Upper lobe of left lung (tissue), 6 donors: ENCODE measurements at regions not wholly inside any gene's neighbourhood (a gene's known extent, or its start where the extent isn't known, plus 50 kb on each side); places are given as distances from the start of the nearest gene placed in this dataset.
"Not testable (repeated sequence)": the region's sequence is repeated elsewhere in the genome, so short reads cannot be mapped to it uniquely, and the experiment has no call there.

Experiments used
- ATAC-seq, 2 donors: fragments of 200-7000 bp; cut with Tn5 transposase; one replicate each; pipeline ENCODE4 v1.9.1; 2022; ENCODE audit warnings: mild to moderate bottlenecking in 2 of 2, moderate library complexity in 2 of 2; ENCODE audit not compliant: low FRiP score in 2 of 2
- DNase-seq, 2 donors: peaks; one replicate each; pipeline ENCODE4 v3.0.0-alpha.2; 2019 to 2020
- H3K27ac ChIP-seq, 4 donors: fragments of 200-600 bp; sonication (generic); one replicate each; pipeline ENCODE4 v1.5.1; 2016 to 2019
- H3K27me3 ChIP-seq, 4 donors: fragments of 200-600 bp; sonication (generic); one replicate each; pipeline ENCODE4 v1.5.1; 2017 to 2019
- H3K36me3 ChIP-seq, 4 donors: fragments of 200-600 bp; sonication (generic); one replicate each; pipeline ENCODE4 v1.5.1; 2016 to 2019
- H3K4me1 ChIP-seq, 4 donors: fragments of 200-600 bp; sonication (generic); one replicate each; pipeline ENCODE4 v1.5.1; 2018 to 2019
- H3K4me3 ChIP-seq, 4 donors: fragments of 200-600 bp; sonication (generic); one replicate each; pipeline ENCODE4 v1.5.1; 2017 to 2019; ENCODE audit warnings: mild to moderate bottlenecking in 2 of 4, moderate library complexity in 1 of 4
- H3K9me3 ChIP-seq, 4 donors: fragments of 200-600 bp; sonication (generic); one replicate each; pipeline ENCODE4 v1.5.1; 2018 to 2019
- EP300 ChIP-seq, 4 donors: sonication (generic); formaldehyde crosslinking; IDR thresholded peaks; one replicate each; pipeline ENCODE4 v1.5.1; 2017; ENCODE audit warnings: antibody characterized with exemption in 4 of 4, control low read depth in 2 of 4
- POLR2A ChIP-seq, 4 donors: fragments of 450-650 bp; IDR thresholded peaks; one replicate each; pipeline ENCODE4 v1.5.1; 2016 to 2017; ENCODE audit warnings: antibody characterized with exemption in 4 of 4, mild to moderate bottlenecking in 2 of 4
- POLR2AphosphoS5 ChIP-seq, 2 donors: sonication (generic); formaldehyde crosslinking; IDR thresholded peaks; one replicate each; pipeline ENCODE4 v1.5.1; 2017; ENCODE audit warnings: antibody characterized with exemption in 2 of 2
- WGBS, 2 donors: methylation state at CpG; one replicate each; pipeline ENCODE4 v1.1.5; 2017 to 2018; 5-methylcytosine and 5-hydroxymethylcytosine counted together
- TF ChIP-seq, protein P1 (sequence below), 6 experiments: fragments of 450-650 bp in 4 of 6; fragments of 200-600 bp in 2 of 6; sonication (generic) in 2 of 6; IDR thresholded peaks; one replicate each; pipeline ENCODE4 v1.5.1; 2016 to 2019; ENCODE audit warnings: antibody characterized with exemption in 6 of 6
- donor health status: DM: no; HTN: no; CAD: no; lungs with moderate emphysema.
- donor health status: DM: no; HTN: yes; CAD: no; lungs with severe emphysema.

DNA sequence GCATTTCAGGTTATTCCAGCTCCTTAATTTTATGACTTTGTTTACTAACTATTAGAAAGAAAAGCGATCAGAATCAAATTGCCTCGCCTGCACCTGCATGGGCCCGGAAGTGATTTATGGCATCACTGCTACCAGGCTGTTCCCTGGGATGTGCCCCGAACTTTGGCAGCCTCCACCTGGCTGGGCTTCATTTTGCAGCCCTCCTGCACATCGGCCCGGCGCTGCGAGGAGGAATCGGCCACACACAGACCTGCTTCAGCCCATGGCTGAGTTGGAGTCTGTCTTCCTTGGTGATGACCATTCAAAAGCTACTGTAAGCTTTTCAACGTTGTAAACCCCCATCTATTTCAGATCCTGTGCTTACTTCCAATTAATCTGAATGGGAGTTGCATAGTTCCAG, 638.0 kb downstream of the RNF144A start:
- no peak for ATAC-seq
- Histone ChIP-seq H3K4me1 (no peaks in the 10 kb centered on the region), H3K36me3 (no peaks in the 10 kb centered on the region), H3K4me3 (no peak overlapping the region), H3K9me3 (no peaks in the 10 kb centered on the region), H3K27me3 (no peaks in the 10 kb centered on the region), H3K27ac (no peak overlapping the region)
- TF ChIP-seq EP300 (IDR thresholded peaks at IDR 0.05) = no peak
- TF ChIP-seq, protein P1, sequence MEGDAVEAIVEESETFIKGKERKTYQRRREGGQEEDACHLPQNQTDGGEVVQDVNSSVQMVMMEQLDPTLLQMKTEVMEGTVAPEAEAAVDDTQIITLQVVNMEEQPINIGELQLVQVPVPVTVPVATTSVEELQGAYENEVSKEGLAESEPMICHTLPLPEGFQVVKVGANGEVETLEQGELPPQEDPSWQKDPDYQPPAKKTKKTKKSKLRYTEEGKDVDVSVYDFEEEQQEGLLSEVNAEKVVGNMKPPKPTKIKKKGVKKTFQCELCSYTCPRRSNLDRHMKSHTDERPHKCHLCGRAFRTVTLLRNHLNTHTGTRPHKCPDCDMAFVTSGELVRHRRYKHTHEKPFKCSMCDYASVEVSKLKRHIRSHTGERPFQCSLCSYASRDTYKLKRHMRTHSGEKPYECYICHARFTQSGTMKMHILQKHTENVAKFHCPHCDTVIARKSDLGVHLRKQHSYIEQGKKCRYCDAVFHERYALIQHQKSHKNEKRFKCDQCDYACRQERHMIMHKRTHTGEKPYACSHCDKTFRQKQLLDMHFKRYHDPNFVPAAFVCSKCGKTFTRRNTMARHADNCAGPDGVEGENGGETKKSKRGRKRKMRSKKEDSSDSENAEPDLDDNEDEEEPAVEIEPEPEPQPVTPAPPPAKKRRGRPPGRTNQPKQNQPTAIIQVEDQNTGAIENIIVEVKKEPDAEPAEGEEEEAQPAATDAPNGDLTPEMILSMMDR (IDR thresholded peaks at IDR 0.05) = no peak
- no peak for TF ChIP-seq POLR2AphosphoS5 (IDR thresholded peaks at IDR 0.05)
- no peak for TF ChIP-seq POLR2A (IDR thresholded peaks at IDR 0.05)
- peak in 1 of 2 donors; percentile 32 for DNase-seq
- WGBS, 2 donors = 89 to 95% methylated on average over 10 of the region's 10 CpGs

DNA sequence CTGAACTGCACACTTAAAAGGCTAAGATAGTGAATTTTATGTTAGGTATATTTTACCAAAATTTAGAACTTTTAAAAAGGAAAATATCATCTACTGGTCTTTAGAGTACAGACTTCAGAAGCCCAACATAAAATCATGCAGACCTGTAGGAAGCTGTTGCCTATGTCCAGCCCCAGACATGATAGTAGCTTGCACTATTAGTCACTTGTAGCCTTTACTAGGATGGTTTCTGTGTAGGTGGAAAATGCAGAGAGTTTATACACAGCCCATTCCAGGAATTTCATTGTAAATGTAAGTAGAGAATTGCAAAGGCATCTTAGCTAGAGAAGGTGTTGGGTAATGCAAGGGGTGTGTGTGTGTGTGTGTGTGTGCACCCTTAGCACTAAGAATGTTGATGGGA, 640.2 kb downstream of the RNF144A start:
- DNase-seq (no peak), ATAC-seq (no peak)
- Histone ChIP-seq H3K4me3 (no peak overlapping the region), H3K36me3 (no peaks in the 10 kb centered on the region), H3K27ac (no peak overlapping the region), H3K4me1 (no peaks in the 10 kb centered on the region), H3K9me3 (no peaks in the 10 kb centered on the region), H3K27me3 (no peaks in the 10 kb centered on the region)
- TF ChIP-seq, protein P1 (IDR thresholded peaks at IDR 0.05) = no peak
- TF ChIP-seq POLR2AphosphoS5 (IDR thresholded peaks at IDR 0.05) = no peak
- TF ChIP-seq POLR2A (IDR thresholded peaks at IDR 0.05) = no peak
- TF ChIP-seq EP300 (IDR thresholded peaks at IDR 0.05) = no peak

DNA sequence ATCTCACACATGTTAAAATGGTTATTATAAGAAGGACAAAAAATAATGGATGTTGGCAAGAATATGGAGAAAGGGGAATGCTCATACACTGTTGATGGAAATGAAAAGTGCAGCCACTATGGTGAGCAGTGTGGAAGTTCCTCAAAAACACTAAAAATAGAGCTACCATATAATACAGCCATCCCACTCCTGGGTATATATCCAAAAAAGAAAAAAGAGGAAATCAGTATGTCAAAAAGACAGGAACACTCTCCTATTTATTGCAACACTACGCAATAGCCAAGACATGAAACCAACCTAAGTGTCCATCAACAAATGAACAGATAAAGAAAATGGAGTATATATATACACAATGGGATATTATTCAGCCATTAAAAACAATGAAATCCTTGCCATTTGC, 642.6 kb downstream of the RNF144A start:
- Histone ChIP-seq H3K36me3 (no peaks in the 10 kb centered on the region), H3K27ac (no peak overlapping the region), H3K4me1 (no peaks in the 10 kb centered on the region), H3K9me3 (no peaks in the 10 kb centered on the region), H3K4me3 (no peak overlapping the region), H3K27me3 (no peaks in the 10 kb centered on the region)
- TF ChIP-seq POLR2AphosphoS5 (IDR thresholded peaks at IDR 0.05) = no peak
- no peak for TF ChIP-seq POLR2A (IDR thresholded peaks at IDR 0.05)
- WGBS, 2 donors = 72 to 82% methylated on average over 1 of the region's 1 CpG
- no peak for DNase-seq
- ATAC-seq = no peak

DNA sequence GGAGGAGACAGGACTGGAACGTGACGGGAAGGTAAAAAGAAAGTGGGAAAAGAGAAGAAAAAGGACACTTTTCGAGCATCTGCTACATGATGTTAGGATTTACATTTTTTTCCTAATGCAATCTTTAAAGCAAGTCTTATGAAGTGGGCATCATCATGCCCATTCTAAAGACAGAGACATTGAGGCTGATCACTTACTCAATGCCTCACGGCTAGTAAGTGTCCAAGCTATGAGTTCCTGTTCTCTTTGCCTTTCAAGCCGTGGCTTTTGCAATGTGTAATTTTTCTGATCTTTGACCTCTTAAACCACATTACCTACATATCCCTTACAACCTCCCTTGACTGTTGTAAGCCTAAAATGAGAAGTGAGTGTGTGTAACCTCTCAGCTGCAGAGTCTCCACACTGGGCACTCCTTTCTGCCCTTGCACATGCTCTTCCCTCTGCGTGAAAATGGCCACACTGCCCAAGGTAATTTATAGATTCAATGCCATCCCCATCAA, 649.2 kb downstream of the RNF144A start:
- ATAC-seq (no peak), DNase-seq (no peak)
- WGBS, 2 donors = 82 to 88% methylated on average over 6 of the region's 6 CpGs
- H3K4me3 ChIP-seq = no peak overlapping the region
- H3K27ac ChIP-seq = no peak overlapping the region
- no peak for TF ChIP-seq EP300 (IDR thresholded peaks at IDR 0.05)
- TF ChIP-seq, protein P1 (IDR thresholded peaks at IDR 0.05) = no peak
- TF ChIP-seq POLR2A (IDR thresholded peaks at IDR 0.05) = no peak
- TF ChIP-seq POLR2AphosphoS5 (IDR thresholded peaks at IDR 0.05) = no peak
- no peaks in the 10 kb centered on the region for H3K4me1 ChIP-seq
- no peaks in the 10 kb centered on the region for H3K36me3 ChIP-seq
- no peaks in the 10 kb centered on the region for H3K9me3 ChIP-seq
- H3K27me3 ChIP-seq = no peaks in the 10 kb centered on the region

DNA sequence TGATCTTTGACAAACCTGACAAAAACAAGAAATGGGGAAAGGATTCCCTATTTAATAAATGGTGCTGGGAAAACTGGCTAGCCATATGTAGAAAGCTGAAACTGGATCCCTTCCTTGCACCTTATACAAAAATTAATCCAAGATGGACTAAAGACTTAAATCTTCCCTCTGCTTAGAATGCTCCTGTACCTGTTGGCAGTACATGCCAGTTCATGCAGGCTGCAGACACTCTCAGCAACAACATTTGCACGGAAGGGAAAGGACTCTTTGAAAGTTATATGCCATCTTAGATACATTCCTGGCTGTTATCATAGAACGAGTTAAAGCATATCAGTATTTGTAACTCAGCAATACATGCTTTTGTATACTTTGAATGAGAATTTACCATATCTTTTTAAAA, 649.9 kb downstream of the RNF144A start:
- not testable (repeated sequence) for H3K36me3 ChIP-seq, H3K27ac ChIP-seq, H3K4me1 ChIP-seq, DNase-seq, H3K9me3 ChIP-seq, H3K27me3 ChIP-seq, H3K4me3 ChIP-seq, ATAC-seq
- WGBS, 2 donors = 50 to 69% methylated on average over 2 of the region's 2 CpGs

DNA sequence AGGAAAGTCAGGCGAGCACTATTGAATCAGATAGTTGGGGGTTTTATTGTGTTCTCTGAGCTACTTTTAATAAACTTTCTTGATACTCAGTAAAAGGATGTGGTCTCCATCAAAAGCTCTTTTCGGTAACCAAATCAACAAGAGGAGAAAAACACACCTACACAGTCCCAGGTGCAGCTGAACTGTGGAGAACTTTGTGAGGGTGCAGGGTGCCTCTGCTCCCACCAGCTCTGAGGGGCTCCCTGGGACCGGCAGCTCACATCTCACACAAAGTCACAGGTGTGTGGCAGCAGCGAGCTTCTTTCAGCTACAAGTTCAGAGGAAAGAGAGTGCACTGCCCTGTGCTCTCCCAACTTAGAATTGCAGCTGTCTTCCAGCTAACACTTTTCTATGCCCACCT, 650.4 kb downstream of the RNF144A start:
- no peak overlapping the region for H3K4me3 ChIP-seq
- ATAC-seq = peak in 1 of 2 donors; percentile 36
- 69 to 77% methylated on average over 4 of the region's 4 CpGs for WGBS, 2 donors
- no peaks in the 10 kb centered on the region for H3K36me3 ChIP-seq
- no peak overlapping the region for H3K27ac ChIP-seq
- H3K27me3 ChIP-seq = no peaks in the 10 kb centered on the region
- no peak for DNase-seq
- H3K9me3 ChIP-seq = no peaks in the 10 kb centered on the region
- TF ChIP-seq, protein P1 (IDR thresholded peaks at IDR 0.05) = no peak
- TF ChIP-seq EP300 (IDR thresholded peaks at IDR 0.05) (no peak), POLR2AphosphoS5 (IDR thresholded peaks at IDR 0.05) (no peak), POLR2A (IDR thresholded peaks at IDR 0.05) (no peak)
- no peaks in the 10 kb centered on the region for H3K4me1 ChIP-seq
